GM21723 (cell line): ENCODE measurements at regions not wholly inside any gene's neighbourhood (a gene's known extent, or its start where the extent isn't known, plus 50 kb on each side); places are given as distances from the start of the nearest gene placed in this dataset.

Experiments used
- ATAC-seq: cut with Tn5 transposase; IDR thresholded peaks from one replicate; pipeline ENCODE4 v1.9.1; 2021; ENCODE audit warnings: mild to moderate bottlenecking, moderate library complexity; ENCODE audit not compliant: unreplicated experiment

DNA sequence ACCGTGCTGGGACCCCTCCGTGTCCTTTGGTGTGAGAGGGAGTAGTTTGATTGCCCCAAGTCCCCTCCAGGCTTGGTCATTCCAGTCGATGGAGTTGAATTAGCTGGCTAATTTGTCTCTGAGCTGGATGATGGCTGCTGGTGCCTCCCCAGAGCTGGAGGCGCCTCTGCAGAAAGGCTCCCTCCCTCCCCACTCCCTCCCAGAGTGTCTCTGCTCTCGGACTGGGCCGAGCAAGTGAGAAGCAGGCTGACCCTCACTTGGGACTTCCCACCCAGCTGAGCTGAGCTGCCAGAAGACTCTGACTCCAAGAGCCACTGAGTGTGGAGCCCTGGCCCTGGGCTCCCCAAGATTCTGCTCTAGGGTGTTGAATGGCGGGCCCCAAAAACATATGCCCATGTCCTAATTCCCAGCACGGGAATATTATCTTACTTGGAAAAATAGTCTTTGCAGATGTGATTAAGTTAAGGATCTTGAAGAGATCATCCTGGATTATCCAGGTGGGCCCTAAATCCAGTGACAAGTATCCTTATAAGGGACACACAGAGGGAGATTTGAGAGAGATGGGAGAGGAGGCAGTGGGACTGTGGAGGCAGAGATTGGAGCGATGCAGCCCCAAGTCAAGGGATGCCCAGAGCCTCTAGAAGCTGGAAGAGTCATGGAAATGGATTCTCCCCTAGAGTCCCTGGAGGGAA lies 60.7 kb upstream of the TLE3 start:
- ATAC-seq: no peak

DNA sequence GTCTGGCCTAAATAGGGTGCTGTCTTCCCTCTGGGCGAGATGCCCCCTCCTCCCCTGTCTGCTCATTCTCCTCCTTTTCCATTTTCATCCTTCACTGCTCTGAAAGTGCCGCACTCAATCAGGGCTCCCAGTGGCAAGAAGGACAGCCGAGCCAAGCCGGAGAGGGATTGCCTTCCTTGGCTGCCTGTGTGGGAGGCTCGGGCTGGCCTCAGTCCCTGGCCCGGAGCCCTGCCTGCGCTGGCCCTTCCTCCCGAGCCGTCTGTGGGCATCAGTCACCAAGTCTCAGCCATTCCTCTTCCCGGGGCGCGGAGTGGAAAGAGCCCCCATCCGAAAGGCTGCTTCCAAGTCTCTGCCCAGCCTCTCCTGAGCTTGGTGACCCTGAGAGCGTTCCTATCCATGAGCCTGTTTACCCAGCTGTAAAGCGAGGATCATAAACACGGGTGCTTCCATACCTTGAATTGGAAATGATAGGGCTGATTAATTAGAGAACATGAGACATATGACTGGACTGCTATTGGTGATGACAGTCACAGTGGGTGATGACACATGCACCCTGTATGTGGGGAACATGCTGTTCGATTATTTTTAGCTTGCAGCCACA lies 59.1 kb upstream of the TLE3 start:
- ATAC-seq: no peak

DNA sequence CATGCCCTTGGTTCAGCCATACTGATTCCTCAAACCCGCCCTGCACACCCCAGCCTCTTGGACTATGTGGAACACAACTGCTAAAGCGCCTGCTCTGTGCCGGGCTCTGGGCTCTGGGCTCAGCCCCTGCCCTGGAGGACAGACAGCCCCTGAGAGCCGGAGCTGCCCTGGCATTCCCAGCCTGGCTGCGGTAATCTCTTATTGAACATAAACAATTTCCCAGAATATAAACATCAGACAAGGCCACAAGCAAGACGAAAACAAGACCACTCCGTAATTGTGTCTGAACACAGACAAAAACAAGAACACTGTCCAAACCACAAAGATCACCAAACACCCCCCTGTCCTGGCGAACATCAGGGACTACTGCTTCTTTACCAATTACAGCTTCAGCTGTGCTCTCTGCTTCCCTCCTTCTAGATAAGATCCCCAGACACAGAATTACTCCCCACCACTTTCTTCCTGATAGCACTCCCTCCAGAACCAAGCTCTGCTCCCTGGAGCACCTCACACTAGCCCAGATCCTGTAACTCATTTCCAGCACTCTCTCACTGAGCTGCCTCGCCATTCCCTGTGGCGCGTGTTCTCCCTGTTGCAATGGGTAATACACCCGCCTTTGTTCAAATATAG lies 57.1 kb upstream of the TLE3 start:
- ATAC-seq: no peak

DNA sequence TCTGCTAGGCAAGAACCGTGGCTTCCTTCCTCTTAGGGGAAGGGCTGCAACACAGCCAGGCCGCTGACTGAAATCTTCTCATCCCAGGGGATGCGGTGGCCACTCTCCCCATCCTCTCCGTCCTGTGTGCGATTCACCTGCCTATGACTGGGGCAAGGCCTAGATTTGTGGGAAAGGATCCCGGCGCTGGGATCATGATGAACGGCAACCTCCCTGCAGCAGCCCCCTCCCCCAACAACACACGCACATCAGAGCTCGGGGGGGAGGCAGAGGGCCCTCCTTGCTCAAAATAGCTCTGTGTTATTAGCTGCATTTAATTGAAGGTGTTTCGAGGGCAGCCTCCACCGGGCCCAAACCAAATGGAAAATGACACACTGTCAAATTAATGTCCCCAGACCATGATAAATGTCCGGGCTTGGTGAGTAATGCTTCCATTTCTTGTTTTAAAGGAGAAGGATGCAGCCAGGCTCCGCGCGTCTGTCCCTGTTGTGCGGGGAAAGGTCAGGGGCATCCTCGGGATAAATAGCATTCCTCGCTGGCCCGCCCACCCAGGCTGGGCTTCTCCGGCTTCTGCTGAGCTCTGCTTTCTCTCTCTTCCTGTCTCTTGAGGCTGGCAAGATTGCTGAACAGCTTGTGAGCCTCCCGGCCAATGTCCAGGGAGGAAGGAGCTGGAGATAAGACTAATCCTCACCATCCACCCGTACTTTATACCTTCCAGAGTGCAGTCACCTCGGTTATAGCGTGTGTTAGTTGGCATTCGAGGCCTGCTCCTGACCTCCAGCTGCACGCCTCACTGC lies 56.4 kb upstream of the TLE3 start:
- ATAC-seq: no peak

DNA sequence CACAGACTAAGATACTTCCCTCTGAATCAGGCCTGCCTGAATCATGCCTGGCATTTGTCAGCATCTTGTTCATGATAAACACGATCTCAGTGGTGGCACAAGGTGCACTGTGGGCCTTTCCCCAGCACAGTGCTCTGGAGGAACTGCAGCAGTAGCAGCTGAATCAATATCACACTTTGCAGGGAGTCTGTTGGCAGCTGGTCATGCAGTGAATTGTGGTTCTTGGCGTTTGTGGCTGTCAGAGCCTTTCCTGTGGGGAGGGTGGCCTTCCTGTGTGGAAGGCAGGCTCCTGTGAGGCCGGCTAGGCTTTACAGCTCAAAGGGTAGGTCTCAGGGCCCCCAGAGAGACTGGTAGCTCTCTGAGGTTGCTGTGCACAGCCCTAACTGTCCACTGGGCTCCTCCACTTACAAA lies 54.4 kb upstream of the TLE3 start:
- ATAC-seq: no peak

DNA sequence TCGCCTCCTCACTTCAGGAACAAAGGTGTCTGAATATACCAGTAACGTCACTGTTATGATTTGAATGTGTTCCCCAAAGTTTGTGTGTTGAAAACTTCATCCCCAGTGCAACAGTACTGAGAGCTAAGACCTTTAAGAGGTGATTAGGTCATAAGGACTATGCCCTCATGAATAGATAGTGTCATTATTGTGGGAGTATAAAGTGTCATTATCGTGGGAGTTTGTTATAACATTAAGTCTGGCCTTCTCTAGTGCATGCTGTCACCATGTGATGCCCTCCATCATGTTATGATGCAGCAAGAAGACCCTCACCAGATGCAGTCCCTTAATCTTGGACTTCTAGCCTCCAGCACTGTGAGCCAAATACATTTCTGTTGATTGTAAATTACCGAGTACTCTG lies 53.7 kb upstream of the TLE3 start:
- ATAC-seq: no peak

DNA sequence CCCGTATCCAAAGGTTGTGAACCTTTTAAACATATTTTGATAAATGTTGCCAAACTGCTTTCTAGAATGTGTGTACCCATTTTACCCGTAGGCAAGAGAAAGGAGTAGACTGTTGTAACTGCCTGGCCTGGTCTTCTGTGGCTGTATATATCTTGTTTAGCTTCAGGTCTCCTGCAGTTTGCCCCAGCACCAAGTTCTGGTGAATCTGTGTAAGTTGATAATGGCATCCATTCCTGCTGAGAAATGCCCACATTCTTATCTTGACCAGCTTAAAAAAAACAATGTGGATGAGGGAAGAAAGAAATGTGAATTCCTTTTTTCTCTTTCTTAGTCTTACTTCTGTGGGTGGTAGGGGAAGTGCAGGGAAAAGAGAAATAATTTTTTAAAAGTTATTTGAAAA lies 53.3 kb upstream of the TLE3 start:
- ATAC-seq: no peak

DNA sequence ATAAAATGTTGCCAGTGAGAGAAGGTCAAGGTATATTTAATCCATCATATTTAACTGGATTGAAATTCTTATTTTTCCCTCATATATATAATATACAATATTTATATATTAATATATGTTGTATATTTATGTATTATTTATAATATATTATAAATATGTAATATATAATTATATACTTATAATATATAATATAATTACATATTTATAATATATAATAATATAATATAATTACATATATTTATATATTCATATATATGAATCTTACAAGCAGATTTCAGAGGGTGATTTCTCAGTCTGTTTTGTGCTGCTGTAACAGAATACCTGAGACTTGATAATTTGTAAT lies 52.7 kb upstream of the TLE3 start:
- ATAC-seq: no peak

DNA sequence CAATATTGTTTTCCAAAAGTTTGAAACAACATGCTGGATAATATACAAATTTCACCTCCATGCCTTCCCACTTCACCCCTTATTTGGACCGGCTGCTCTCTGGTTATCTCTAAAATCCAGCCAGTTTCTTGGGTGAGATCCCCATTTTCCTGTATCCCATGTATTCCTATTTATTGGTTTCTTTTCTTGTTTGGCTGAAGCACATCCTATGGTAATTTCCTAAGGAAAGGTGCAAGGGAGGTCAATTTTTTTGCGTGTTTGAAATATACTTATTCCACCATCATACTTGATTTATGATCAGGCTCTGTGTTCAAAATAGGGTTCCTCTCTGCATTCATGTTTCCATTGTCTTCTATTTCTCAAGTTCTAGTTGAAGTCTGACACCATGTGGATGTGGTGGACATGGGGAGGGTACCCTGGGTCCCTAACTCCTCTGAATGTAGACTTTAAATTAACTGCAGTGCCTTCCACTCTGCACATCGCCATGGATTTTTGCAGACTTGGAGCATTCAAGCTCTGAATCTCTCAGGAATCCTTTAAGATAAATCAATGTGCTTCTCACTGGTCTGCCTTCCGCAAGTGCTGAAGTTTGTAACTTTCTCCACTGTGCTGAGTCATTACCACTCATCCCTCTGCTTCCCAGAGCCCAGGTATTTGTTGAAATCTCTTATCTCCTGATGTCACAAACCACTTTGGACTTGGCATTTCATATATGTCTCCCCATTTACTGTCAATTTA lies 52.1 kb upstream of the TLE3 start:
- ATAC-seq: no peak

DNA sequence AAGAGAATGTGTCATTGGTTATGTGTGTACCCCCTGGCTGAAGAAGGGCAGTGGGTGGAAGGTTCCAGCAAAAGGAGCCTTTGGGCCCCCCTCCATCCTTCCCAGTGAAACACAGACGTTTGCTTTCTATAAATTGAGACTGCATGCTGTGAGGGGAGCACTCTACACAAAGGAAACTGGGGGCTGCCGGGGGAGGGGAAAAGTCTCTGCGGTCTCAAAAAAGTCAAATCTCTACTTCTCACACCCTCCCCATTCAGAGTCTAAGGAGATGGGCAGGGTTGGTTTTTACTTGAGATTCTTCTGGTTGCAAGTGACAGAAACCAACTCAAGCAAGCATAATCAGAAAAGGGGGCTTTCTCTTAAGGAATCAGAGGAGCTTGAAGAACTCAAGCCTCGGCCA lies 50.1 kb upstream of the TLE3 start:
- no peak for ATAC-seq
